ENCODE measurements at regions not wholly inside any gene's neighbourhood (a gene's known extent, or its start where the extent isn't known, plus 50 kb on each side); places are given as distances from the start of the nearest gene placed in this dataset.

DNA sequence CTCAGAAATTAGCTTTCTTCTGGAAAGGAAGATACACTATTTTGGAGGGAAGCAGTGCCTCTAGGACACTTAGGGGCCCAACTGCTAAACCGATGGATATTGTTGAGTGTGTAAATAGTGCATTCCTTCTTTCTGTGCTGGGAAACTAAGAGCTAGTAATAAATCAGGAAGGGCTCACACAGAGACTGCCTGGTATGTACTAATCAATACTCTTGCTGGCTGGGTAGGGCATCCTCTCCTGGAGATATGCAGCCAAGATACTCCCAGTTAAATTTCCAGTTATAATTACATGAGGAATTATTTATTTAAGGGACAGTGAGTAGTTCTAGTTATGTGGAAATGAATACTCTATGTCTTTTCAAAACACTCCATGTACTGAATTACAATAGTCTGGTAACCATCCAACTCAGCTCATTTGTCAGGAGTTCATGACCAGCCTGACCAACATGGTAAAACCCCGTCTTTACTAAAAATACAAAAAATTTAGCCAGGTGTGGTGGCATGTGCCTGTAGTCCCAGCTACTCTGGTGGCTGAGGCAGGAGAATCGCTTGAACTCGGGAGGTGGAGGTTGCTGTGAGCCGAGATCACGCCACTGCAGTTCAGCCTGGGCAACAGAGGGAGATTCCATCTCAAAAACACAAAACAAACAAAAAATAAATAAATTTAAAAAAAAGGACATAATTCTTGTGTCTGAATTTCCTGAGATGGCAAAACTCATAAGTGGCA is 100.0 kb downstream of the OR2B2 start (continued):
- TF ChIP-seq, protein P1, sequence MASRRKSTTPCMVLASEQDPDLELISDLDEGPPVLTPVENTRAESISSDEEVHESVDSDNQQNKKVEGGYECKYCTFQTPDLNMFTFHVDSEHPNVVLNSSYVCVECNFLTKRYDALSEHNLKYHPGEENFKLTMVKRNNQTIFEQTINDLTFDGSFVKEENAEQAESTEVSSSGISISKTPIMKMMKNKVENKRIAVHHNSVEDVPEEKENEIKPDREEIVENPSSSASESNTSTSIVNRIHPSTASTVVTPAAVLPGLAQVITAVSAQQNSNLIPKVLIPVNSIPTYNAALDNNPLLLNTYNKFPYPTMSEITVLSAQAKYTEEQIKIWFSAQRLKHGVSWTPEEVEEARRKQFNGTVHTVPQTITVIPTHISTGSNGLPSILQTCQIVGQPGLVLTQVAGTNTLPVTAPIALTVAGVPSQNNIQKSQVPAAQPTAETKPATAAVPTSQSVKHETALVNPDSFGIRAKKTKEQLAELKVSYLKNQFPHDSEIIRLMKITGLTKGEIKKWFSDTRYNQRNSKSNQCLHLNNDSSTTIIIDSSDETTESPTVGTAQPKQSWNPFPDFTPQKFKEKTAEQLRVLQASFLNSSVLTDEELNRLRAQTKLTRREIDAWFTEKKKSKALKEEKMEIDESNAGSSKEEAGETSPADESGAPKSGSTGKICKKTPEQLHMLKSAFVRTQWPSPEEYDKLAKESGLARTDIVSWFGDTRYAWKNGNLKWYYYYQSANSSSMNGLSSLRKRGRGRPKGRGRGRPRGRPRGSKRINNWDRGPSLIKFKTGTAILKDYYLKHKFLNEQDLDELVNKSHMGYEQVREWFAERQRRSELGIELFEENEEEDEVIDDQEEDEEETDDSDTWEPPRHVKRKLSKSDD (CRISPR knock-in tag; IDR thresholded peaks at IDR 0.05; ENCODE audit: low read depth) = no peak
- TF ChIP-seq PPARG (CRISPR knock-in tag; conservative IDR thresholded peaks at IDR 0.05) (no peak), JUND (CRISPR knock-in tag; IDR thresholded peaks at IDR 0.05) (no peak), ATF1 (CRISPR knock-in tag; IDR thresholded peaks at IDR 0.05) (no peak), ZSCAN12 (CRISPR knock-in tag; IDR thresholded peaks at IDR 0.05) (no peak), SP140L (CRISPR knock-in tag; IDR thresholded peaks at IDR 0.05; ENCODE audit: borderline replicate concordance) (no peak), NFKB2 (CRISPR knock-in tag; IDR thresholded peaks at IDR 0.05; ENCODE audit: borderline replicate concordance) (no peak), FOXA1 (IDR thresholded peaks at IDR 0.05) (no peak), FOXA1 (CRISPR knock-in tag; IDR thresholded peaks at IDR 0.05) (peak; percentile 51; the same call in 1 of the 2 replicates), ZNF775 (CRISPR knock-in tag; IDR thresholded peaks at IDR 0.05; ENCODE audit: borderline replicate concordance) (no peak)
- TF ChIP-seq, protein P2, sequence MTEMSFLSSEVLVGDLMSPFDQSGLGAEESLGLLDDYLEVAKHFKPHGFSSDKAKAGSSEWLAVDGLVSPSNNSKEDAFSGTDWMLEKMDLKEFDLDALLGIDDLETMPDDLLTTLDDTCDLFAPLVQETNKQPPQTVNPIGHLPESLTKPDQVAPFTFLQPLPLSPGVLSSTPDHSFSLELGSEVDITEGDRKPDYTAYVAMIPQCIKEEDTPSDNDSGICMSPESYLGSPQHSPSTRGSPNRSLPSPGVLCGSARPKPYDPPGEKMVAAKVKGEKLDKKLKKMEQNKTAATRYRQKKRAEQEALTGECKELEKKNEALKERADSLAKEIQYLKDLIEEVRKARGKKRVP (CRISPR knock-in tag; IDR thresholded peaks at IDR 0.05) = no peak
- TF ChIP-seq, protein P3, sequence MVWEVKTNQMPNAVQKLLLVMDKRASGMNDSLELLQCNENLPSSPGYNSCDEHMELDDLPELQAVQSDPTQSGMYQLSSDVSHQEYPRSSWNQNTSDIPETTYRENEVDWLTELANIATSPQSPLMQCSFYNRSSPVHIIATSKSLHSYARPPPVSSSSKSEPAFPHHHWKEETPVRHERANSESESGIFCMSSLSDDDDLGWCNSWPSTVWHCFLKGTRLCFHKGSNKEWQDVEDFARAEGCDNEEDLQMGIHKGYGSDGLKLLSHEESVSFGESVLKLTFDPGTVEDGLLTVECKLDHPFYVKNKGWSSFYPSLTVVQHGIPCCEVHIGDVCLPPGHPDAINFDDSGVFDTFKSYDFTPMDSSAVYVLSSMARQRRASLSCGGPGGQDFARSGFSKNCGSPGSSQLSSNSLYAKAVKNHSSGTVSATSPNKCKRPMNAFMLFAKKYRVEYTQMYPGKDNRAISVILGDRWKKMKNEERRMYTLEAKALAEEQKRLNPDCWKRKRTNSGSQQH (CRISPR knock-in tag; IDR thresholded peaks at IDR 0.05; ENCODE audit: low read depth) = no peak
- TF ChIP-seq, protein P4, sequence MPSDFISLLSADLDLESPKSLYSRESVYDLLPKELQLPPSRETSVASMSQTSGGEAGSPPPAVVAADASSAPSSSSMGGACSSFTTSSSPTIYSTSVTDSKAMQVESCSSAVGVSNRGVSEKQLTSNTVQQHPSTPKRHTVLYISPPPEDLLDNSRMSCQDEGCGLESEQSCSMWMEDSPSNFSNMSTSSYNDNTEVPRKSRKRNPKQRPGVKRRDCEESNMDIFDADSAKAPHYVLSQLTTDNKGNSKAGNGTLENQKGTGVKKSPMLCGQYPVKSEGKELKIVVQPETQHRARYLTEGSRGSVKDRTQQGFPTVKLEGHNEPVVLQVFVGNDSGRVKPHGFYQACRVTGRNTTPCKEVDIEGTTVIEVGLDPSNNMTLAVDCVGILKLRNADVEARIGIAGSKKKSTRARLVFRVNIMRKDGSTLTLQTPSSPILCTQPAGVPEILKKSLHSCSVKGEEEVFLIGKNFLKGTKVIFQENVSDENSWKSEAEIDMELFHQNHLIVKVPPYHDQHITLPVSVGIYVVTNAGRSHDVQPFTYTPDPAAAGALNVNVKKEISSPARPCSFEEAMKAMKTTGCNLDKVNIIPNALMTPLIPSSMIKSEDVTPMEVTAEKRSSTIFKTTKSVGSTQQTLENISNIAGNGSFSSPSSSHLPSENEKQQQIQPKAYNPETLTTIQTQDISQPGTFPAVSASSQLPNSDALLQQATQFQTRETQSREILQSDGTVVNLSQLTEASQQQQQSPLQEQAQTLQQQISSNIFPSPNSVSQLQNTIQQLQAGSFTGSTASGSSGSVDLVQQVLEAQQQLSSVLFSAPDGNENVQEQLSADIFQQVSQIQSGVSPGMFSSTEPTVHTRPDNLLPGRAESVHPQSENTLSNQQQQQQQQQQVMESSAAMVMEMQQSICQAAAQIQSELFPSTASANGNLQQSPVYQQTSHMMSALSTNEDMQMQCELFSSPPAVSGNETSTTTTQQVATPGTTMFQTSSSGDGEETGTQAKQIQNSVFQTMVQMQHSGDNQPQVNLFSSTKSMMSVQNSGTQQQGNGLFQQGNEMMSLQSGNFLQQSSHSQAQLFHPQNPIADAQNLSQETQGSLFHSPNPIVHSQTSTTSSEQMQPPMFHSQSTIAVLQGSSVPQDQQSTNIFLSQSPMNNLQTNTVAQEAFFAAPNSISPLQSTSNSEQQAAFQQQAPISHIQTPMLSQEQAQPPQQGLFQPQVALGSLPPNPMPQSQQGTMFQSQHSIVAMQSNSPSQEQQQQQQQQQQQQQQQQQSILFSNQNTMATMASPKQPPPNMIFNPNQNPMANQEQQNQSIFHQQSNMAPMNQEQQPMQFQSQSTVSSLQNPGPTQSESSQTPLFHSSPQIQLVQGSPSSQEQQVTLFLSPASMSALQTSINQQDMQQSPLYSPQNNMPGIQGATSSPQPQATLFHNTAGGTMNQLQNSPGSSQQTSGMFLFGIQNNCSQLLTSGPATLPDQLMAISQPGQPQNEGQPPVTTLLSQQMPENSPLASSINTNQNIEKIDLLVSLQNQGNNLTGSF (CRISPR knock-in tag; IDR thresholded peaks at IDR 0.05) = no peak
- TF ChIP-seq, protein P5, sequence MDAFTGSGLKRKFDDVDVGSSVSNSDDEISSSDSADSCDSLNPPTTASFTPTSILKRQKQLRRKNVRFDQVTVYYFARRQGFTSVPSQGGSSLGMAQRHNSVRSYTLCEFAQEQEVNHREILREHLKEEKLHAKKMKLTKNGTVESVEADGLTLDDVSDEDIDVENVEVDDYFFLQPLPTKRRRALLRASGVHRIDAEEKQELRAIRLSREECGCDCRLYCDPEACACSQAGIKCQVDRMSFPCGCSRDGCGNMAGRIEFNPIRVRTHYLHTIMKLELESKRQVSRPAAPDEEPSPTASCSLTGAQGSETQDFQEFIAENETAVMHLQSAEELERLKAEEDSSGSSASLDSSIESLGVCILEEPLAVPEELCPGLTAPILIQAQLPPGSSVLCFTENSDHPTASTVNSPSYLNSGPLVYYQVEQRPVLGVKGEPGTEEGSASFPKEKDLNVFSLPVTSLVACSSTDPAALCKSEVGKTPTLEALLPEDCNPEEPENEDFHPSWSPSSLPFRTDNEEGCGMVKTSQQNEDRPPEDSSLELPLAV (CRISPR knock-in tag; conservative IDR thresholded peaks at IDR 0.05; ENCODE audit: low read depth) = no peak
- TF ChIP-seq, protein P6, sequence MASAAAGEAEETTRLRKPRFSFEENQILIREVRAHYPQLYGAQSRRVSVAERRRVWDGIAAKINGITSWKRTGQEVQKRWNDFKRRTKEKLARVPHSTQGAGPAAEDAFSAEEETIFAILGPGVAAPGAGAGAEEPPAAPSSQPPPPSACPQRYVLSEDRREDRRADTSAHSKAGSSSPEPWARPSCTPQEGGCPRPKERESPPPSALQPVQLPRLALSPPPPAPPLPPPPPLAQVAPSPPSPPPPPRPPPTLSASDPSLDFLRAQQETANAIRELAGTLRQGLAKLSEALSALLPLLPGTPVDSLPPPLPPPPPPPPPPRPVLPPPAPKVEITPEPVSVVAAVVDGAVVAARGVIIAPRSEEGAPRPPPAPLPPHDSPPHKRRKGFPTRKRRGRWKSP (CRISPR knock-in tag; IDR thresholded peaks at IDR 0.05) = no peak

Data from HepG2 (cell line).